ENCODE measurements at regions not wholly inside any gene's neighbourhood (a gene's known extent, or its start where the extent isn't known, plus 50 kb on each side); places are given as distances from the start of the nearest gene placed in this dataset.
A peak's percentile ranks its signal among the peaks of the same experiment; 100 is the strongest.
"Not testable (repeated sequence)": the region's sequence is repeated elsewhere in the genome, so short reads cannot be mapped to it uniquely, and the experiment has no call there.

- peak; percentile 54 to 57 for DNase-seq
Observed at GRCh38 chr7:25069900-25070443, 55.1 kb downstream of the CYCS start.

- no peak for DNase-seq
Observed at GRCh38 chr7:25068502-25069213, 56.4 kb downstream of the CYCS start.

- no peak for DNase-seq
Observed at GRCh38 chr7:25067726-25068501, 57.1 kb downstream of the CYCS start.

- DNase-seq, result no peak
Observed at GRCh38 chr7:25066253-25066652, 58.8 kb downstream of the CYCS start.

GRCh38 chr7:25062380-25062779 lies 62.7 kb downstream of the CYCS start:
- DNase-seq, result no peak

- DNase-seq, result no peak
Observed at GRCh38 chr7:25060487-25061055, 64.5 kb downstream of the CYCS start.

- no peak for DNase-seq
Observed at GRCh38 chr7:25059576-25059975, 65.5 kb downstream of the CYCS start.

GRCh38 chr7:25056368-25056767 lies 68.7 kb downstream of the CYCS start:
- no peak for DNase-seq

GRCh38 chr7:25055520-25056220 lies 69.4 kb downstream of the CYCS start:
- DNase-seq, result no peak

GRCh38 chr7:25054819-25055519 lies 70.1 kb downstream of the CYCS start:
- no peak for DNase-seq

GRCh38 chr7:25050223-25050622 lies 70.2 kb upstream of the OSBPL3 start:
- no peak for DNase-seq

- no peak for DNase-seq
Observed at GRCh38 chr7:25048444-25048834, 68.5 kb upstream of the OSBPL3 start.

GRCh38 chr7:25047571-25048443 lies 67.8 kb upstream of the OSBPL3 start:
- DNase-seq, result not testable (repeated sequence)

- DNase-seq, result no peak
Observed at GRCh38 chr7:25037325-25037724, 57.3 kb upstream of the OSBPL3 start.

- no peak for DNase-seq
Observed at GRCh38 chr7:25035274-25035673, 55.3 kb upstream of the OSBPL3 start.

GRCh38 chr7:25034136-25034535 lies 54.2 kb upstream of the OSBPL3 start:
- no peak for DNase-seq

GRCh38 chr7:25032774-25033743 lies 53.1 kb upstream of the OSBPL3 start:
- DNase-seq, result no peak

- DNase-seq, result no peak
Observed at GRCh38 chr7:25031432-25031831, 51.5 kb upstream of the OSBPL3 start.

GRCh38 chr7:25031007-25031406 lies 51.0 kb upstream of the OSBPL3 start:
- peak; percentile 9 to 19 for DNase-seq
